Left lung (tissue), 4 donors: ENCODE measurements at regions not wholly inside any gene's neighbourhood (a gene's known extent, or its start where the extent isn't known, plus 50 kb on each side); places are given as distances from the start of the nearest gene placed in this dataset.

Source experiments
- ATAC-seq: fragments of 200-7000 bp; cut with Tn5 transposase; one replicate; pipeline ENCODE4 v1.9.1; 2020; ENCODE audit warnings: moderate library complexity
- DNase-seq, 4 donors: peaks; one replicate each; pipeline ENCODE4 v3.0.0-alpha.2; 2013 to 2020
- H3K27ac ChIP-seq, 2 donors: fragments of 200-600 bp; sonication (generic) in 1 of 2; one replicate each; pipeline versions ENCODE4 v1.5.0 to v1.8.0; 2020 to 2021
- H3K27me3 ChIP-seq, 2 donors: fragments of 200-600 bp; sonication (generic) in 1 of 2; one replicate each; pipeline versions ENCODE4 v1.5.0 to v1.8.0; 2020 to 2021
- H3K36me3 ChIP-seq, 2 donors: fragments of 200-600 bp; sonication (generic) in 1 of 2; one replicate each; pipeline versions ENCODE4 v1.5.0 to v1.8.0; 2020 to 2021
- H3K4me1 ChIP-seq, 2 donors: fragments of 200-600 bp; one replicate each; pipeline ENCODE4 v1.8.0; 2021
- H3K4me3 ChIP-seq, 2 donors: fragments of 200-600 bp; sonication (generic) in 1 of 2; one replicate each; pipeline versions ENCODE4 v1.5.0 to v1.8.0; 2020 to 2021; ENCODE audit warnings: mild to moderate bottlenecking in 1 of 2
- H3K9me3 ChIP-seq, 2 donors: fragments of 200-600 bp; sonication (generic) in 1 of 2; one replicate each; pipeline versions ENCODE4 v1.5.0 to v1.8.0; 2020 to 2021
- intact Hi-C, 2 donors: fragments of 100-400 bp; cut with DNase I; formaldehyde crosslinking; loops; one replicate each; pipeline versions ENCODE4 v1.11.2 to v1.14.2; 2022
- TF ChIP-seq, protein P1 (sequence below), 2 donors: fragments of 200-600 bp; sonication (generic) in 1 of 2; IDR thresholded peaks; one replicate each; pipeline versions ENCODE4 v1.5.0 to v1.8.0; 2021; ENCODE audit warnings: antibody characterized with exemption in 2 of 2
- donor health status: DM: no; HTN: yes; CAD: no.
- donor health status: DM: no; HTN: no; CAD: no.

DNA sequence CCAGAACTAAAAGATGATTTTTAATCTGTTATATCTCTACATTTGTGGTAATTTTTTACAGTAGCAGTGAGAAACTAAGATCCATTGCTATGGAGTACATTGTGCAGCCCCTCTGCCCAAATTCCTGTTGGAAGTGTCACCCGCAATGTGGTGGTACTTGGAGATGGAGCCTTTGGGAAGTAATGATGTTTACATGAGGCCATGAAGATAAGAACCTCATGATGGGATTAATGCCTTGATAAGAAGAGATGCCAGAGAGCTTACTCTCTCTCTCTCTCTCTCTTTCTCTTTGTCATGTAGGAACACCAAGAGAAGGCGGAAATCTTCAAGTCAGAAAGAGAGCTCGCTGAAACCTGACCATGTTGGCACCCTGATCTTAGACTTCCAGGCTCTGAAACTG lies 535.4 kb downstream of the PID1 start:
- Histone ChIP-seq H3K36me3 (no peaks in the 10 kb centered on the region), H3K9me3 (peaks cover 0 to 4% of the 10 kb centered on the region in 2 donors), H3K27me3 (no peaks in the 10 kb centered on the region), H3K27ac (no peak overlapping the region), H3K4me1 (no peaks in the 10 kb centered on the region), H3K4me3 (no peak overlapping the region)
- DNase-seq (no peak), ATAC-seq (no peak)
- TF ChIP-seq, protein P1, sequence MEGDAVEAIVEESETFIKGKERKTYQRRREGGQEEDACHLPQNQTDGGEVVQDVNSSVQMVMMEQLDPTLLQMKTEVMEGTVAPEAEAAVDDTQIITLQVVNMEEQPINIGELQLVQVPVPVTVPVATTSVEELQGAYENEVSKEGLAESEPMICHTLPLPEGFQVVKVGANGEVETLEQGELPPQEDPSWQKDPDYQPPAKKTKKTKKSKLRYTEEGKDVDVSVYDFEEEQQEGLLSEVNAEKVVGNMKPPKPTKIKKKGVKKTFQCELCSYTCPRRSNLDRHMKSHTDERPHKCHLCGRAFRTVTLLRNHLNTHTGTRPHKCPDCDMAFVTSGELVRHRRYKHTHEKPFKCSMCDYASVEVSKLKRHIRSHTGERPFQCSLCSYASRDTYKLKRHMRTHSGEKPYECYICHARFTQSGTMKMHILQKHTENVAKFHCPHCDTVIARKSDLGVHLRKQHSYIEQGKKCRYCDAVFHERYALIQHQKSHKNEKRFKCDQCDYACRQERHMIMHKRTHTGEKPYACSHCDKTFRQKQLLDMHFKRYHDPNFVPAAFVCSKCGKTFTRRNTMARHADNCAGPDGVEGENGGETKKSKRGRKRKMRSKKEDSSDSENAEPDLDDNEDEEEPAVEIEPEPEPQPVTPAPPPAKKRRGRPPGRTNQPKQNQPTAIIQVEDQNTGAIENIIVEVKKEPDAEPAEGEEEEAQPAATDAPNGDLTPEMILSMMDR (IDR thresholded peaks at IDR 0.05), result no peak
- intact Hi-C loops, result no loop called here

DNA sequence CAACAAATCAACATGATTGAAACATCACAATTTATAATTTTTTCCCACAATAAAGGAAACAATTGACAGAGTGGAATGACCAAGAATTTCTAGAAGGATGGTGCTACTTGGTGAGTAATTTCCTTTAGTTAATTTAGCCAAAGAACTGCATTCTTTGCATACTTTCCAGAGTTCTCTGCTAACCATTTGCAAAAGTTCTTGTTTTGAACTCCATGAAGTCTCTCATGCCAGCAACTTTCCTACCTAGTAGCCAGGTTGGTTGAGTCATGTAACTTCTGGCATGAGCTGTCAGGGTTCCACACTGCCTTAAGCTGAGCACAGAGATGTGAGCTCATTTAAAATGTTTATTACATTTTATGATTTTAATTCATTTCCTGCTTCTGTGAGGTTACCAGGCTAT lies 539.6 kb downstream of the PID1 start:
- TF ChIP-seq, protein P1 (IDR thresholded peaks at IDR 0.05), result no peak
- H3K4me1 ChIP-seq, result no peaks in the 10 kb centered on the region
- DNase-seq (no peak), ATAC-seq (peak; percentile 62)
- H3K36me3 ChIP-seq, result no peaks in the 10 kb centered on the region
- H3K9me3 ChIP-seq, result peaks cover 0 to 6% of the 10 kb centered on the region in 2 donors
- no peak overlapping the region for H3K4me3 ChIP-seq
- no peaks in the 10 kb centered on the region for H3K27me3 ChIP-seq
- no peak overlapping the region for H3K27ac ChIP-seq
- intact Hi-C loops, result no loop called here

DNA sequence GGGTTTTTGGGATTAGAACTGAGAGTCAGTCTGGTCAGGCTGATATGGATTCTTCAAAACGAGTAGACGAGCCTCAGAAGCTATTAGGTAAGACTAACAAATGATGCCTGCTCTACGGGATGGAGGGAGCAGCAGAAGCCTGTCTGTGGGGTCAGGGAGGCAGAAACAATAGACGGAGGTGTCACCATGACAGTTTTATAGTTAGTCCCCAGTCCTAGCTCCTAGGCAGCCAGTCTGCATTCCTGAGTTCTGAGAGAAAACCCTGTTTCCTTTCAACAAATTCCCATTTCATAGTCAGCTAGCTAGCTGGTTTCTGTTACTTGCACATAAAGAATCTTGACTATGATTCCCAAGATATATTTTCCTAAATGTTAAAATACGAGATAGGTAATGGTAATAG lies 542.1 kb downstream of the PID1 start:
- TF ChIP-seq, protein P1 (IDR thresholded peaks at IDR 0.05), result no peak
- no peaks in the 10 kb centered on the region for H3K27me3 ChIP-seq
- no peaks in the 10 kb centered on the region for H3K36me3 ChIP-seq
- H3K27ac ChIP-seq, result no peak overlapping the region
- DNase-seq (no peak), ATAC-seq (no peak)
- H3K4me3 ChIP-seq, result no peak overlapping the region
- intact Hi-C loops, result no loop called here
- H3K9me3 ChIP-seq, result peaks cover 0 to 10% of the 10 kb centered on the region in 2 donors
- H3K4me1 ChIP-seq, result no peaks in the 10 kb centered on the region

DNA sequence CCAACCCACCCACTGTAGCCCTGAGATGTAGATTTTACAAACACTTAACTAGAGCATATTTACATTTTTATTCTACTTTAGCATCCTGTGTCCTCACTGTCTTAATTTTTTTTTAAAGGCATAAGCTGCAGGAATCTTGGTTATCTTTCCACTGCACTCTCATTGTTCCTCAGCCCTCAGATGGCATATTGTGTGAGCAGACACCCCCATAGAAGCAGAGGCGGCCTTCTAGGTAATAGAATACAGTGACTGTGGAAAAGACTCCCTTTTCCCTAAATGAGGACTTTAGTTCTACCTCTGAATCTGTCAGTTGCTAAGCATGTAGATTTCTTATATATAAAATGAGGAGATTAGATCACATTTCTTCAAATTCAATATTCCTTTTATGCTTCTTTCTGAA lies 543.5 kb upstream of the SPHKAP start:
- no peak for ATAC-seq
- H3K27me3 ChIP-seq, result no peaks in the 10 kb centered on the region
- H3K36me3 ChIP-seq, result no peaks in the 10 kb centered on the region
- no peak overlapping the region for H3K27ac ChIP-seq
- DNase-seq, result no peak
- H3K4me3 ChIP-seq, result no peak overlapping the region
- TF ChIP-seq, protein P1 (IDR thresholded peaks at IDR 0.05), result no peak
- intact Hi-C loops, result no loop called here
- H3K9me3 ChIP-seq, result peaks cover 0 to 10% of the 10 kb centered on the region in 2 donors
- no peaks in the 10 kb centered on the region for H3K4me1 ChIP-seq

DNA sequence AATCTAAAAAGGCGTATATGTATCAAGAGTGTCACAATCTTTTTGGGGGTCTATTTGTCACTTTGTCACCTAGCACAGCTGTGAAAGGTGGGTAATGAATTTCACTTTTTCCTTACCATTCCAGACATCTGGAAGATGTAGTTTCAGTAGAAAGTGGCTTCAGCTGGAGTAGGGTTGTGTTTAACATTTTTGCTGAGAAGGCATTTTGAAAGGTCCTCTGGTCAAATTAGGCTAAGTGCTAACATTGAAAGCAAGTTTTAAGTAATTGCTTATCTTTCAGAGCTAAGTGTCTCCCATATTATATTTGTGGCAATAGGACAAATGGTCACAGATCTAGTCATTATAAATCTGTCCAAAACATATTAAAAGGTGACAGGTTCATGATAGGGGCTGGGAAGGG lies 542.1 kb upstream of the SPHKAP start:
- H3K4me3 ChIP-seq, result no peak overlapping the region
- ATAC-seq (no peak), DNase-seq (no peak)
- H3K27ac ChIP-seq, result no peak overlapping the region
- TF ChIP-seq, protein P1 (IDR thresholded peaks at IDR 0.05), result no peak
- H3K9me3 ChIP-seq, result peaks cover 0 to 10% of the 10 kb centered on the region in 2 donors
- intact Hi-C loops, result no loop called here
- H3K36me3 ChIP-seq, result no peaks in the 10 kb centered on the region
- H3K4me1 ChIP-seq, result no peaks in the 10 kb centered on the region
- no peaks in the 10 kb centered on the region for H3K27me3 ChIP-seq
